Body of pancreas (tissue), 4 donors: ENCODE measurements at regions not wholly inside any gene's neighbourhood (a gene's known extent, or its start where the extent isn't known, plus 50 kb on each side); places are given as distances from the start of the nearest gene placed in this dataset.

ENCODE experiments used
- POLR2A ChIP-seq, 3 donors: fragments of 450-650 bp; IDR thresholded peaks; one replicate each; pipeline ENCODE4 v1.6.1; 2016; ENCODE audit warnings: antibody characterized with exemption in 3 of 3, mild to moderate bottlenecking in 2 of 3
- TF ChIP-seq, protein P1 (sequence below), 7 experiments: fragments of 450-650 bp in 4 of 7; fragments of 200-600 bp in 3 of 7; sonication (generic) in 3 of 7; IDR thresholded peaks; one replicate each; pipeline ENCODE4 v1.5.1; 2016 to 2019; ENCODE audit warnings: antibody characterized with exemption in 7 of 7

DNA sequence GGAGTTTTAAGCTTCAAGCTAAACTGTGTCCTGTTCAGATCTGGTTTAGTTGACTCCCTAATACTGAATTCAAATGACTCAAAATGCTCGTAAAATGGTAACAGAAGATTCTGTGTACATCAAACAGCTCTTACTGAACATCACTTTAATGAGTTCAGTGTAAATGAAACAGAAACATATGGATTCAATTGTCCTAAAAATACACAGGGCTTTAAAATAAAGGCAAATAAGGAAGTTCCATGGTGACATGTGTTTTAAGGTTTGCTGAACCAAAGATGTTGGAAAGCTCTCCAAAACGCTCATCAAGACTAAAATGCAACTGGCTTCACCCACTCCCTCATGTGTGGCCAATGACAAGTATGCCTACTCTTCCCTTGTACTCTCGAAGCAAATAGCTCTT is 340.0 kb upstream of the PIK3R1 start:
- TF ChIP-seq, protein P1, sequence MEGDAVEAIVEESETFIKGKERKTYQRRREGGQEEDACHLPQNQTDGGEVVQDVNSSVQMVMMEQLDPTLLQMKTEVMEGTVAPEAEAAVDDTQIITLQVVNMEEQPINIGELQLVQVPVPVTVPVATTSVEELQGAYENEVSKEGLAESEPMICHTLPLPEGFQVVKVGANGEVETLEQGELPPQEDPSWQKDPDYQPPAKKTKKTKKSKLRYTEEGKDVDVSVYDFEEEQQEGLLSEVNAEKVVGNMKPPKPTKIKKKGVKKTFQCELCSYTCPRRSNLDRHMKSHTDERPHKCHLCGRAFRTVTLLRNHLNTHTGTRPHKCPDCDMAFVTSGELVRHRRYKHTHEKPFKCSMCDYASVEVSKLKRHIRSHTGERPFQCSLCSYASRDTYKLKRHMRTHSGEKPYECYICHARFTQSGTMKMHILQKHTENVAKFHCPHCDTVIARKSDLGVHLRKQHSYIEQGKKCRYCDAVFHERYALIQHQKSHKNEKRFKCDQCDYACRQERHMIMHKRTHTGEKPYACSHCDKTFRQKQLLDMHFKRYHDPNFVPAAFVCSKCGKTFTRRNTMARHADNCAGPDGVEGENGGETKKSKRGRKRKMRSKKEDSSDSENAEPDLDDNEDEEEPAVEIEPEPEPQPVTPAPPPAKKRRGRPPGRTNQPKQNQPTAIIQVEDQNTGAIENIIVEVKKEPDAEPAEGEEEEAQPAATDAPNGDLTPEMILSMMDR (IDR thresholded peaks at IDR 0.05), result no peak
- TF ChIP-seq POLR2A (IDR thresholded peaks at IDR 0.05), result no peak
